GM12892 (cell line): ENCODE measurements at regions not wholly inside any gene's neighbourhood (a gene's known extent, or its start where the extent isn't known, plus 50 kb on each side); places are given as distances from the start of the nearest gene placed in this dataset.

Source experiments
- DNase-seq: peaks from one replicate; pipeline ENCODE4 v3.0.0; 2011; ENCODE audit not compliant: insufficient read length
- FAIRE-seq: peaks from 2 replicates; lab custom pipeline; 2011; peaks lifted over from hg19 to GRCh38; lab: Jason Lieb, UNC
- POLR2A ChIP-seq: IDR thresholded peaks from 2 replicates; pipeline ENCODE4 v1.6.1; 2011; ENCODE audit warnings: low read depth, low read length, control low read depth
- POLR2AphosphoS5 ChIP-seq: IDR thresholded peaks from 2 replicates; pipeline ENCODE4 v1.6.1; 2011; ENCODE audit warnings: low read depth, low read length, control low read depth
- TAF1 ChIP-seq: IDR thresholded peaks from 2 replicates; pipeline ENCODE4 v1.6.1; 2011; ENCODE audit warnings: low read depth, mild to moderate bottlenecking, control low read depth, low read length, borderline replicate concordance

- no peak for FAIRE-seq
- TF ChIP-seq POLR2A: no peak
- no peak for TF ChIP-seq TAF1
- no peak for TF ChIP-seq POLR2AphosphoS5
- no peak for DNase-seq
Measured at GRCh38 chrX:84873176-84873575, 130.5 kb upstream of the APOOL start.

DNA sequence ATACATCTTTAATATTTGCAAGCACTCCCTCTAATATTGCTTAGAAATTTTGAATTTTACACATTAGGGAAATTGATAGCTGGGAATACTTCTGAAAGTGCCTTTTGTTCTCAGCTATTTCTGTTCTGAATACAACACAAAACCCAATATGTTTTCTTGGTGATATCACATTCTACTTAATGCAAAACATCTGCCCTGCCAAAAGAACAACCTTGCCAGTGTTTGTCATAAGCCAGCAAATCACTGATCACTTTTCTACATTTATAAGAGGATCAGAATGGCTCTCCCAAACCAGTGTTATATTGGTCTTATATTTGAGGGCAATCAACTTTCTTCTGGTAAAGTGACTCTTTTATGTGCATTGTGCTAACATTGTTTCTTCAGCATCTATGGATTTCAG, 126.8 kb upstream of the APOOL start:
- TF ChIP-seq POLR2A (no peak), POLR2AphosphoS5 (no peak), TAF1 (no peak)
- DNase-seq (no peak), FAIRE-seq (no peak)

DNA sequence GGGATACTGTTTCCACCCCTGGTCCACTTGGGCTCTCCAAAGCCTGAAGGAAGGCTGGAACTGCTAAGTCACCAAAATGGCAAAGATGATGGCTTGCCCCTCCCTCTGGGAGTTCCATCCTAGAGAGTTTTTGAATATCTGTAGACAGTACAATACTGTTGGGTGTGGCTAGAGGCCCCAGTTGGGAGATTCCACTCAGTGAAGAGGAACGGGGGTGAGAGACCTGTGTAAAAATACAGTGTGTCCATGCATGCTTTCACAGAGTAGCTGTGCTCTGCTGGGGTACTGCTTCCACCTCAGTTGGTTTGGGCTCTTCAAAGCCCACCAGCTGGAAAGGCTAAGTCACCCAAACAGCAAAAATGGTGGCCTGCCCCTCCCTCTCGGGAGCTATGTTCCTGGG, 109.8 kb upstream of the APOOL start:
- no peak for TF ChIP-seq POLR2A
- no peak for TF ChIP-seq TAF1
- TF ChIP-seq POLR2AphosphoS5: no peak
- no peak for DNase-seq
- no peak for FAIRE-seq

DNA sequence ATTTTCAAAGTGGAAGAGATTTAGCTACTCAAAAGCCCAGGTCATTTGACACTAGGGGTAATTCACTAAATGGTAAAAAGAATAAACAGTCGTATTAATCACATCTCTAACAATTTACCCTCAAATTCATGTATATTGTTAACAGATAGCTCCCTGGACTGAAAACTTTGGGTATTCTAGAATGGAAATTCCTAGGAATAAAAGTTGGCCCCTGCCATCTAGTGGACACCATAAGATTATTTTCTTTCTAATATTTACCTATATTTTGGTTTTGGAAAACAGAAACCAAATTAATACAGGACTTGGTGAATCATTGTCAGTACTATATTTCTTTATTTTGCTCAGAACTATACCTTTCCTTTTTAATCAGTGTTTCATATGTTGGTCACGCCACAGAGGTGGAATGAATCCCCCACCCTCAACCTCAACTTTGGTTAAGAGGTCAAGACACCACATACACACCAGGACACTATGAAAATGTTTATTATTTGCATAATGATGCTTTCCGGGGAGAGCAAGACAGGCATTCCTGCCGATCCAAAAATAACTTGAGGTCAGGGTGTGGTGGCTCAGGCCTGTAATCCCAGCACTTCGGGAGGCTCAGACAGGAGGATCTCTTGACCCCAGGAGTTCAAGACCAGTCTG, 96.2 kb upstream of the APOOL start:
- DNase-seq (no peak), FAIRE-seq (no peak)
- no peak for TF ChIP-seq POLR2A
- no peak for TF ChIP-seq POLR2AphosphoS5
- no peak for TF ChIP-seq TAF1

GRCh38 chrX:84909151-84909550, 94.5 kb upstream of the APOOL start:
- FAIRE-seq: no peak
- no peak for DNase-seq

DNA sequence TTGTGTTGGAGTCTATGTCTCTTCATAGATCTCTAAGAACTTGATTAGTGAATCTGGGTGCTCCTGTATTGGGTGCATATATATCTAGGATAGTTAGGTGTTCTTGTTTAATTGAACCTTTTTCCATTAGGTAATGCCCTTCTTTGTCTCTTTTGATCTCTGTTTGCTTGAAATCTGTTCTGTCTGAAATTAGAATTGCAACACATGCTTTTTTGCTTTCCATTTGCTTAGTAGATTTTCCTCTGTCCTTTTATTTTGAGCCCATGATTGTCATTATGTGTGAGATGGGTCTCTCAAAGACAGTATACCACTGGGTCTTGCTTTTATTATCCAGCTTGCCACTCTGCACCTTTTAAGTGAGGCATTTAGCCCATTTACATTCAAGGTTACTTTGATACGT, 79.1 kb upstream of the APOOL start:
- DNase-seq (no peak), FAIRE-seq (no peak)
- no peak for TF ChIP-seq POLR2A
- no peak for TF ChIP-seq POLR2AphosphoS5

More at GRCh38 chrX:84909151-84909550, 94.5 kb upstream of the APOOL start:
- TF ChIP-seq TAF1 (no peak), POLR2A (no peak), POLR2AphosphoS5 (no peak)

- TF ChIP-seq TAF1 (no peak), POLR2AphosphoS5 (no peak), POLR2A (no peak)
- DNase-seq: no peak
- no peak for FAIRE-seq
Measured at GRCh38 chrX:84932814-84933213, 70.9 kb upstream of the APOOL start.

DNA sequence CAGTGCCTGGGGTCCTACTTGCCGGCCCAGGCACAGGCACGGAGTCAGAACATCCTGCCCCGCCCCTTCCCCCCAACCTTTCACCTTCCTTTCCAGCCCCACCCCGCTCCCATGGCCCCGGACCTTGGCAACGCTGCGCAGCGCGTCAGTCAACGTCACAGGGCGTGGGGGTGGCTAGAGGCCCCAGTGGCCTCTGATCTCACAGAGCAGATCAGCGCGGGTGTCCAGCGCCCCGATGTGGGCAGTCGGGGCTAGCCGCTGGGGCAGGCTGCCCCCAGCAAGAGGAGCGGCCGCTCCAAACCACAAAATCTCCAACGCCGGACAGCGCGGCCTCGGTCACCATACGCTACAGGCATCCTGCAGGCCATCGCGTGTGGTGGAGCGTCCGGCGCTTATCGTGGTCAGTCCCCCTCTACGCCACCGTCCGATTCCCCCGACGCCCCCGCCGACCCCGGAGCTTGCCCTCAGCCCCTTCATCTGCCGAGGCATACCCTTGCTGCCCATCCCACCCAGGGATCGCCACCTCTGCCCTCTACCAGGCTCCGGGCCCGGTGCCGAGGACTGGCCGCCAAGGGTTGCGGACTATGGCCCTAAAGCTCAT, 69.6 kb upstream of the APOOL start:
- DNase-seq (peak; percentile 3), FAIRE-seq (no peak)
- TF ChIP-seq TAF1: no peak
- no peak for TF ChIP-seq POLR2AphosphoS5
- no peak for TF ChIP-seq POLR2A
